Keratinocyte (primary cell): ENCODE measurements at regions not wholly inside any gene's neighbourhood (a gene's known extent, or its start where the extent isn't known, plus 50 kb on each side); places are given as distances from the start of the nearest gene placed in this dataset.

Experiments
- DNase-seq: peaks from one replicate; pipeline ENCODE4 v3.0.0-alpha.2; 2011; ENCODE audit warnings: low read depth, missing footprints, low spot score
- FAIRE-seq: peaks from 2 replicates; lab custom pipeline; 2011; peaks lifted over from hg19 to GRCh38; lab: Jason Lieb, UNC
- H2AFZ ChIP-seq: 2 replicates; pipeline ENCODE4 v1.6.0; 2012; ENCODE audit warnings: low read length, control low read depth, inconsistent platforms; ENCODE audit not compliant: control insufficient read depth
- H3K27ac ChIP-seq: 2 replicates; pipeline ENCODE4 v1.5.1; 2011; ENCODE audit warnings: low read length; ENCODE audit not compliant: control insufficient read depth, insufficient read depth
- H3K27me3 ChIP-seq: 3 replicates; pipeline ENCODE4 v1.6.0; 2011; ENCODE audit warnings: low read length; ENCODE audit not compliant: control insufficient read depth, insufficient read depth; ENCODE audit errors: extremely low read depth
- H3K36me3 ChIP-seq, 2 experiments: 2 replicates in 1 of 2; 3 replicates in 1 of 2; pipeline ENCODE4 v1.5.1; 2011; ENCODE audit warnings: low read length in 2 of 2, mild to moderate bottlenecking in 1 of 2; ENCODE audit not compliant: control insufficient read depth in 2 of 2, insufficient read depth in 2 of 2; ENCODE audit errors: extremely low read depth in 1 of 2
- H3K4me1 ChIP-seq: 3 replicates; pipeline ENCODE4 v1.5.1; 2011; ENCODE audit warnings: low read length; ENCODE audit not compliant: control insufficient read depth, insufficient read depth; ENCODE audit errors: extremely low read depth
- H3K4me2 ChIP-seq: 3 replicates; pipeline ENCODE4 v1.6.0; 2011; ENCODE audit warnings: low read depth, low read length; ENCODE audit not compliant: control insufficient read depth, insufficient read depth; ENCODE audit errors: extremely low read depth
- H3K4me3 ChIP-seq, 3 experiments: fragments of 200-600 bp in 1 of 3; sonication (generic) in 1 of 3; 2 replicates in 2 of 3; 3 replicates in 1 of 3; pipeline ENCODE4 v1.5.1; 2011 to 2016; ENCODE audit warnings: low read length in 3 of 3, mild to moderate bottlenecking in 3 of 3, control low read depth in 2 of 3, inconsistent platforms in 1 of 3, low read depth in 1 of 3, mixed read lengths in 1 of 3, mixed run types in 1 of 3, moderate library complexity in 1 of 3; ENCODE audit not compliant: control insufficient read depth in 2 of 3, insufficient read depth in 2 of 3; ENCODE audit errors: extremely low read depth in 1 of 3
- H3K79me2 ChIP-seq: 2 replicates; pipeline ENCODE4 v1.6.0; 2012; ENCODE audit warnings: low read length; ENCODE audit not compliant: control insufficient read depth, insufficient read depth
- H3K9ac ChIP-seq: 3 replicates; pipeline ENCODE4 v1.6.0; 2011; ENCODE audit warnings: low read length; ENCODE audit not compliant: control insufficient read depth, insufficient read depth; ENCODE audit errors: extremely low read depth
- H3K9me1 ChIP-seq: 3 replicates; pipeline ENCODE4 v1.6.0; 2011; ENCODE audit warnings: low read length; ENCODE audit not compliant: control insufficient read depth, insufficient read depth; ENCODE audit errors: extremely low read depth
- H3K9me3 ChIP-seq: 2 replicates; pipeline ENCODE4 v1.5.1; 2012; ENCODE audit warnings: low read depth, low read length; ENCODE audit not compliant: control insufficient read depth
- H4K20me1 ChIP-seq: 3 replicates; pipeline ENCODE4 v1.6.0; 2011; ENCODE audit warnings: low read length; ENCODE audit not compliant: control insufficient read depth, insufficient read depth; ENCODE audit errors: extremely low read depth
- EZH2 ChIP-seq: IDR thresholded peaks from one replicate; pipeline ENCODE4 v1.6.1; 2012; ENCODE audit warnings: inconsistent platforms, mild to moderate bottlenecking, low read length, moderate library complexity
- dilution Hi-C: fragments of 300-500 bp; cut with MboI; formaldehyde crosslinking; loops from one replicate; pipeline ENCODE4 v1.7.0; 2020; ENCODE audit warnings: low sequenced_read_pairs; ENCODE audit not compliant: extremely low pct_ligation_motif_present
- TF ChIP-seq, protein P1 (sequence below), 3 experiments: IDR thresholded peaks in 1 of 3; conservative IDR thresholded peaks in 1 of 3; optimal IDR thresholded peaks in 1 of 3; 2 replicates in 2 of 3; 3 replicates in 1 of 3; pipeline versions ENCODE3 to v1.5.1; 2011; ENCODE audit warnings: low read length in 3 of 3, mild to moderate bottlenecking in 3 of 3, moderate library complexity in 2 of 3, control low read depth in 1 of 3, inconsistent platforms in 1 of 3; ENCODE audit not compliant: insufficient read depth in 2 of 3; ENCODE audit errors: extremely low read depth in 1 of 3

- H2AFZ ChIP-seq, result no peak overlapping the region
- H3K27me3 ChIP-seq, result no peaks in the 10 kb centered on the region
- H3K9ac ChIP-seq, result no peak overlapping the region
- no peaks in the 10 kb centered on the region for H3K9me3 ChIP-seq
- peaks cover 35% of the 10 kb centered on the region for H3K79me2 ChIP-seq
- H3K4me2 ChIP-seq, result peak overlapping the region; percentile 76
- no peaks in the 10 kb centered on the region for H3K9me1 ChIP-seq
- peaks cover 10% of the 10 kb centered on the region for H3K4me1 ChIP-seq
- no peak for FAIRE-seq
- peak overlapping the region; percentile 39 for H3K27ac ChIP-seq
- DNase-seq, result no peak
- H3K4me3 ChIP-seq, result no peak overlapping the region
- H4K20me1 ChIP-seq, result no peaks in the 10 kb centered on the region
- dilution Hi-C loops, result no loop called here
- no peaks in the 10 kb centered on the region for H3K36me3 ChIP-seq
- no peak for TF ChIP-seq EZH2
- TF ChIP-seq, protein P1, sequence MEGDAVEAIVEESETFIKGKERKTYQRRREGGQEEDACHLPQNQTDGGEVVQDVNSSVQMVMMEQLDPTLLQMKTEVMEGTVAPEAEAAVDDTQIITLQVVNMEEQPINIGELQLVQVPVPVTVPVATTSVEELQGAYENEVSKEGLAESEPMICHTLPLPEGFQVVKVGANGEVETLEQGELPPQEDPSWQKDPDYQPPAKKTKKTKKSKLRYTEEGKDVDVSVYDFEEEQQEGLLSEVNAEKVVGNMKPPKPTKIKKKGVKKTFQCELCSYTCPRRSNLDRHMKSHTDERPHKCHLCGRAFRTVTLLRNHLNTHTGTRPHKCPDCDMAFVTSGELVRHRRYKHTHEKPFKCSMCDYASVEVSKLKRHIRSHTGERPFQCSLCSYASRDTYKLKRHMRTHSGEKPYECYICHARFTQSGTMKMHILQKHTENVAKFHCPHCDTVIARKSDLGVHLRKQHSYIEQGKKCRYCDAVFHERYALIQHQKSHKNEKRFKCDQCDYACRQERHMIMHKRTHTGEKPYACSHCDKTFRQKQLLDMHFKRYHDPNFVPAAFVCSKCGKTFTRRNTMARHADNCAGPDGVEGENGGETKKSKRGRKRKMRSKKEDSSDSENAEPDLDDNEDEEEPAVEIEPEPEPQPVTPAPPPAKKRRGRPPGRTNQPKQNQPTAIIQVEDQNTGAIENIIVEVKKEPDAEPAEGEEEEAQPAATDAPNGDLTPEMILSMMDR (optimal IDR thresholded peaks at IDR 0.05 in 1 of 3, IDR thresholded peaks at IDR 0.05 in 1 of 3, conservative IDR thresholded peaks at IDR 0.05 in 1 of 3; ENCODE audit: extremely low read depth in 1 of 3, insufficient read depth in 2 of 3, low read length in 3 of 3), result no peak
Measured at GRCh38 chr4:182169572-182169971, 73.6 kb upstream of the TENM3 start.

GRCh38 chr4:182169987-182170386 lies 73.2 kb upstream of the TENM3 start:
- no peak overlapping the region for H2AFZ ChIP-seq
- TF ChIP-seq EZH2, result no peak
- TF ChIP-seq, protein P1 (optimal IDR thresholded peaks at IDR 0.05 in 1 of 3, IDR thresholded peaks at IDR 0.05 in 1 of 3, conservative IDR thresholded peaks at IDR 0.05 in 1 of 3; ENCODE audit: extremely low read depth in 1 of 3, insufficient read depth in 2 of 3, low read length in 3 of 3), result no peak
- peak overlapping the region; percentile 56 for H3K27ac ChIP-seq
- FAIRE-seq, result peak; percentile 83
- H3K9ac ChIP-seq, result no peak overlapping the region
- H3K27me3 ChIP-seq, result no peaks in the 10 kb centered on the region
- no peaks in the 10 kb centered on the region for H3K9me1 ChIP-seq
- H3K36me3 ChIP-seq, result no peaks in the 10 kb centered on the region
- H3K4me1 ChIP-seq, result peaks cover 10% of the 10 kb centered on the region
- dilution Hi-C loops, result no loop called here
- no peaks in the 10 kb centered on the region for H4K20me1 ChIP-seq
- no peak for DNase-seq
- no peaks in the 10 kb centered on the region for H3K9me3 ChIP-seq
- H3K4me2 ChIP-seq, result peak overlapping the region; percentile 76
- H3K79me2 ChIP-seq, result peaks cover 34% of the 10 kb centered on the region
- H3K4me3 ChIP-seq, result no peak overlapping the region
